ENCODE measurements at regions not wholly inside any gene's neighbourhood (a gene's known extent, or its start where the extent isn't known, plus 50 kb on each side); places are given as distances from the start of the nearest gene placed in this dataset.

DNA sequence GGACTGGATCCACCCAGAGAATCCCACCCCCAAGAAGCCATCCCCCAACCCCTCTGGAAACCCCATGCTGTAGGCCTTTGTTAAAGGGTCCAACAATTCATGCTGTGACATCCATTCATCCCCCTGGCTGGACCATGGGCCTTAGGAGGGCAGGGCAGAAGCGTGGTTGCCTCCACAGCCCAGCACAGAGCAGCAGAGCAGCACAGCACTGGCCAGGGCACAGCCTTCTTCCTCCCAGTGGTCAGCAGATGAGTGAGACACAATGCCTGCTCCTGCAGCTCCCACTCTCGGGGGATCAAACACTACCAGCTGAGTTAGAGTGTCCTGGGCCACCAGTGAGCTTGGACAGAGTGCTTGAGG is 84.5 kb upstream of the LINC01488 start:
- FAIRE-seq (no peak), DNase-seq (ENCODE audit: low read depth, low spot score) (no peak)
- intact Hi-C loops (cut with micrococcal nuclease) (no loop called here), dilution Hi-C loops (cut with MboI; ENCODE audit: extremely low pct_ligation_motif_present, low sequenced_read_pairs) (no loop called here)
- Histone ChIP-seq H3K4me1 (ENCODE audit: control insufficient read depth, extremely low read depth, insufficient read depth, low read length) (no peaks in the 10 kb centered on the region), H3K9ac (replicated peaks; ENCODE audit: extremely low read depth, insufficient read depth, low read length) (no peak overlapping the region), H2AFZ (ENCODE audit: low read depth, low read length) (no peak overlapping the region), H3K9me3 (replicated peaks; ENCODE audit: control insufficient read depth, insufficient read depth, low read length) (no peaks in the 10 kb centered on the region), H3K4me3 (replicated peaks in 1 of 3; ENCODE audit: insufficient read depth in 1 of 3, low read depth in 1 of 3, low read length in 3 of 3) (no peak overlapping the region), H3K27me3 (ENCODE audit: control insufficient read depth in 2 of 2, insufficient read depth in 2 of 2, low read length in 2 of 2) (no peaks in the 10 kb centered on the region), H3K27ac (ENCODE audit: insufficient read depth, low read depth, low read length) (no peak overlapping the region), H3K79me2 (ENCODE audit: control insufficient read depth, insufficient read depth, low read length) (no peaks in the 10 kb centered on the region), H3K36me3 (ENCODE audit: control insufficient read depth in 2 of 2, extremely low read depth in 1 of 2, insufficient read depth in 2 of 2, low read length in 2 of 2) (no peaks in the 10 kb centered on the region), H3K4me2 (ENCODE audit: insufficient read depth, low read length) (no peak overlapping the region), H3K9me1 (replicated peaks; ENCODE audit: control insufficient read depth, extremely low read depth, insufficient read depth, low read length) (no peaks in the 10 kb centered on the region), H4K20me1 (replicated peaks; ENCODE audit: control insufficient read depth, extremely low read depth, insufficient read depth, low read length) (no peaks in the 10 kb centered on the region)
- CTCF ChIA-PET = interaction anchor here (1.4 kb wide), 1 partner anchor 265 kb away, joined by 5 read pairs; no protein-coding TSS in a partner anchor
- POLR2A ChIA-PET = no interaction called here
- no TSS peak for BruUV-seq (replicated peaks)
- no peak for TF ChIP-seq FOS (IDR thresholded peaks at IDR 0.05; ENCODE audit: borderline replicate concordance, insufficient read depth, low read length)
- no peak for TF ChIP-seq GATA2 (IDR thresholded peaks at IDR 0.05; ENCODE audit: insufficient read depth, insufficient read length, low read depth, low read length)

DNA sequence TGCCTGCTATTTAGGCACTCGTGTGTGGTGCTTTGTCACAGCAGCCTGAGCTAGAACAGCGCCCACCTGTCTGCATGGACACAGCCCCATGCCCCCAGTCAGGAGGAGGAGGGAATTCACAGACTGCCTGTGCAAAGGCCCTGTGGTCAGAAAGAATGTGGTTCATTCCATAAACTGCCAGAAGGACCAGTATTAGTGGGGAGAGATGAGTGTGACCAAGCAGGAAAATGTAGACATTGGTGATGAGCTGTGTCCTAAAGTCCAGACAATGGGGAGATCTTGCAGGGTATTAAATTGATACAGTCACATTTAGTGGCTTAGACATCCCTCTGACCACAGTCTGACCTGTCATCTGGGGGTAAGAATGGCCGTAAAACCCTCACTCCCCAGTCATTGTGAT is 83.7 kb upstream of the LINC01488 start:
- Histone ChIP-seq H3K4me2 (ENCODE audit: insufficient read depth, low read length) (no peak overlapping the region), H3K4me1 (ENCODE audit: control insufficient read depth, extremely low read depth, insufficient read depth, low read length) (no peaks in the 10 kb centered on the region), H2AFZ (ENCODE audit: low read depth, low read length) (no peak overlapping the region), H3K79me2 (ENCODE audit: control insufficient read depth, insufficient read depth, low read length) (no peaks in the 10 kb centered on the region), H3K9me3 (replicated peaks; ENCODE audit: control insufficient read depth, insufficient read depth, low read length) (no peaks in the 10 kb centered on the region), H3K9ac (replicated peaks; ENCODE audit: extremely low read depth, insufficient read depth, low read length) (no peak overlapping the region), H3K4me3 (replicated peaks in 1 of 3; ENCODE audit: insufficient read depth in 1 of 3, low read depth in 1 of 3, low read length in 3 of 3) (no peak overlapping the region), H3K36me3 (ENCODE audit: control insufficient read depth in 2 of 2, extremely low read depth in 1 of 2, insufficient read depth in 2 of 2, low read length in 2 of 2) (no peaks in the 10 kb centered on the region), H3K27ac (ENCODE audit: insufficient read depth, low read depth, low read length) (no peak overlapping the region), H3K27me3 (ENCODE audit: control insufficient read depth in 2 of 2, insufficient read depth in 2 of 2, low read length in 2 of 2) (no peaks in the 10 kb centered on the region), H4K20me1 (replicated peaks; ENCODE audit: control insufficient read depth, extremely low read depth, insufficient read depth, low read length) (no peaks in the 10 kb centered on the region), H3K9me1 (replicated peaks; ENCODE audit: control insufficient read depth, extremely low read depth, insufficient read depth, low read length) (no peaks in the 10 kb centered on the region)
- DNase-seq (ENCODE audit: low read depth, low spot score) = no peak
- FAIRE-seq = no peak
- dilution Hi-C loops (cut with MboI; ENCODE audit: extremely low pct_ligation_motif_present, low sequenced_read_pairs) = no loop called here
- intact Hi-C loops (cut with micrococcal nuclease) = no loop called here
- ChIA-PET CTCF (interaction anchor here (1.4 kb wide), 1 partner anchor 266 kb away, joined by 5 read pairs; no protein-coding TSS in a partner anchor), POLR2A (no interaction called here)
- no TSS peak for BruUV-seq (replicated peaks)
- TF ChIP-seq FOS (IDR thresholded peaks at IDR 0.05; ENCODE audit: borderline replicate concordance, insufficient read depth, low read length) (no peak), GATA2 (IDR thresholded peaks at IDR 0.05; ENCODE audit: insufficient read depth, insufficient read length, low read depth, low read length) (no peak), POLR2AphosphoS5 (IDR thresholded peaks at IDR 0.05; ENCODE audit: insufficient read depth, low read depth, low read length) (no peak)
- TF ChIP-seq, protein P1, sequence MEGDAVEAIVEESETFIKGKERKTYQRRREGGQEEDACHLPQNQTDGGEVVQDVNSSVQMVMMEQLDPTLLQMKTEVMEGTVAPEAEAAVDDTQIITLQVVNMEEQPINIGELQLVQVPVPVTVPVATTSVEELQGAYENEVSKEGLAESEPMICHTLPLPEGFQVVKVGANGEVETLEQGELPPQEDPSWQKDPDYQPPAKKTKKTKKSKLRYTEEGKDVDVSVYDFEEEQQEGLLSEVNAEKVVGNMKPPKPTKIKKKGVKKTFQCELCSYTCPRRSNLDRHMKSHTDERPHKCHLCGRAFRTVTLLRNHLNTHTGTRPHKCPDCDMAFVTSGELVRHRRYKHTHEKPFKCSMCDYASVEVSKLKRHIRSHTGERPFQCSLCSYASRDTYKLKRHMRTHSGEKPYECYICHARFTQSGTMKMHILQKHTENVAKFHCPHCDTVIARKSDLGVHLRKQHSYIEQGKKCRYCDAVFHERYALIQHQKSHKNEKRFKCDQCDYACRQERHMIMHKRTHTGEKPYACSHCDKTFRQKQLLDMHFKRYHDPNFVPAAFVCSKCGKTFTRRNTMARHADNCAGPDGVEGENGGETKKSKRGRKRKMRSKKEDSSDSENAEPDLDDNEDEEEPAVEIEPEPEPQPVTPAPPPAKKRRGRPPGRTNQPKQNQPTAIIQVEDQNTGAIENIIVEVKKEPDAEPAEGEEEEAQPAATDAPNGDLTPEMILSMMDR (IDR thresholded peaks at IDR 0.05; ENCODE audit: extremely low read depth in 1 of 2, insufficient read depth in 1 of 2, low read depth in 1 of 2, low read length in 2 of 2) = no peak
